ENCODE measurements at regions not wholly inside any gene's neighbourhood (a gene's known extent, or its start where the extent isn't known, plus 50 kb on each side); places are given as distances from the start of the nearest gene placed in this dataset.
"Not testable (repeated sequence)": the region's sequence is repeated elsewhere in the genome, so short reads cannot be mapped to it uniquely, and the experiment has no call there.

GRCh38 chr3:161694682-161695564, 198.3 kb downstream of the OTOL1 start:
- no peaks in the 10 kb centered on the region for H3K9me3 ChIP-seq (ENCODE audit: low read length)
- no peaks in the 10 kb centered on the region for H4K20me1 ChIP-seq (ENCODE audit: insufficient read depth, low read length)
- DNase-seq (ENCODE audit: low spot score): no peak
- no peak overlapping the region for H3K4me2 ChIP-seq (ENCODE audit: low read length)
- H2AFZ ChIP-seq (ENCODE audit: low read length): no peak overlapping the region
- H3K9me2 ChIP-seq (ENCODE audit: insufficient read depth, low read length): no peaks in the 10 kb centered on the region
- no peaks in the 10 kb centered on the region for H3K79me2 ChIP-seq (ENCODE audit: insufficient read depth, low read depth, low read length)
- no peaks in the 10 kb centered on the region for H3K4me1 ChIP-seq (ENCODE audit: insufficient read depth, low read length, poor library complexity, severe bottlenecking)
- intact Hi-C loops (cut with micrococcal nuclease; ENCODE audit: unreplicated experiment): no loop called here
- ChIA-PET POLR2A (interaction anchor here (1.2 kb wide), 1 partner anchor 20 kb away, joined by 4 read pairs; no protein-coding TSS in a partner anchor), CTCF (ENCODE audit: unreplicated experiment) (no interaction called here)
- no peak for TF ChIP-seq CTCF (conservative IDR thresholded peaks at IDR 0.05; ENCODE audit: low read length)
- TF ChIP-seq EZH2phosphoT487 (IDR thresholded peaks at IDR 0.05; ENCODE audit: borderline replicate concordance, low read depth, low read length): no peak
- H3K27ac ChIP-seq (ENCODE audit: low read depth, low read length, poor library complexity, severe bottlenecking): no peak overlapping the region
- BruUV-seq (replicated peaks): no TSS peak
- H3K36me3 ChIP-seq (ENCODE audit: insufficient read depth, low read length): no peaks in the 10 kb centered on the region
- no peak overlapping the region for H3K4me3 ChIP-seq (ENCODE audit: low read depth, low read length, poor library complexity, severe bottlenecking)

DNA sequence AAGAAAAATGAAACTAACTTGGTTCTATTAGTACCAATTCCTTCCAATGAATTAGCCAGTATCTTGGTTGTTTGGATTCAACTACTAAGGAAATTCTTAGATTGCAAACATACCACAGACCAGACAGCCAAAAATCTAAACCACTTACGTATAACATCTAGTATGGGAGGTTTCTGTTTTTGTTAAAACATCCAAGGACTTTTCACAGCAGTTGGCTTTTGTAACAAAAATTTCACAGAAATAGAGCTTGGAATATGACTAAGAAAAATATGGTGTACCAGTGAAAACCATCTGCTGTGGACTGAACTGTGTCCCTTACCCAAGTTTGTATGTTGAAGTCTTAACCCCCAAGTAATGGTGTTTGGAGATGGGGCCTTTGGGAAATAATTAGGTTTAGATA, 199.2 kb downstream of the OTOL1 start:
- no peak overlapping the region for H3K4me2 ChIP-seq (ENCODE audit: low read length)
- TF ChIP-seq CTCF (conservative IDR thresholded peaks at IDR 0.05; ENCODE audit: low read length): no peak

DNA sequence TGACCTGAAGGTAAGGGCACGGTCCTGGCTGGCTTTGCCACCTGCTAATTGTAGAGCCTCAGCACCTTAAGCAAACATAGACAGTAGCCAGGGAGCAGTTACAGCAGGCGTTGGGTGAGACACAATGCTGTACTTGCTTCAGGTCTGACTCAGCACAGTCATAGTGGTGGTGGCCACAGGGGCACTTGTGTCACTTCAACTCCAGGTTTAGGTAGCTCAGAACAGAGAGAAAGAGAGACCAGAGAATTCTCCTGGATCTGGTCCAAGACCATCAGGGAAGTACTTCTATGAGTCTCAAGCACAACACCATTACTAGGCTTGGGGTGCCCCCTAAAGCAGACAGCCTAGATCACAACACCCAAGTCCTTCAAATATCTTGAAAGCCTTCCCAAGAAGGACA, 204.4 kb downstream of the OTOL1 start:
- Histone ChIP-seq H4K20me1 (ENCODE audit: insufficient read depth, low read length) (no peaks in the 10 kb centered on the region), H3K36me3 (ENCODE audit: insufficient read depth, low read length) (no peaks in the 10 kb centered on the region), H3K79me2 (ENCODE audit: insufficient read depth, low read depth, low read length) (no peaks in the 10 kb centered on the region), H3K9me2 (ENCODE audit: insufficient read depth, low read length) (no peaks in the 10 kb centered on the region), H3K4me3 (ENCODE audit: low read depth, low read length, poor library complexity, severe bottlenecking) (no peak overlapping the region), H3K4me1 (ENCODE audit: insufficient read depth, low read length, poor library complexity, severe bottlenecking) (no peaks in the 10 kb centered on the region), H3K9me3 (ENCODE audit: low read length) (no peaks in the 10 kb centered on the region), H2AFZ (ENCODE audit: low read length) (no peak overlapping the region), H3K27ac (ENCODE audit: low read depth, low read length, poor library complexity, severe bottlenecking) (no peak overlapping the region), H3K4me2 (ENCODE audit: low read length) (no peak overlapping the region)
- TF ChIP-seq EZH2phosphoT487 (IDR thresholded peaks at IDR 0.05; ENCODE audit: borderline replicate concordance, low read depth, low read length): no peak
- no peak for TF ChIP-seq CTCF (conservative IDR thresholded peaks at IDR 0.05; ENCODE audit: low read length)
- POLR2A ChIA-PET: interaction anchor here (0.6 to 0.7 kb wide), 2 partner anchors 366 to 428 kb away, joined by 3 to 5 read pairs; no protein-coding TSS in a partner anchor
- DNase-seq (ENCODE audit: low spot score): no peak
- no TSS peak for BruUV-seq (replicated peaks)
- intact Hi-C loops (cut with micrococcal nuclease; ENCODE audit: unreplicated experiment): no loop called here
- CTCF ChIA-PET (ENCODE audit: unreplicated experiment): no interaction called here

More for the DNA sequence above, 199.2 kb downstream of the OTOL1 start:
- Histone ChIP-seq H3K79me2 (ENCODE audit: insufficient read depth, low read depth, low read length) (no peaks in the 10 kb centered on the region), H3K27ac (ENCODE audit: low read depth, low read length, poor library complexity, severe bottlenecking) (no peak overlapping the region), H3K9me3 (ENCODE audit: low read length) (no peaks in the 10 kb centered on the region), H3K4me1 (ENCODE audit: insufficient read depth, low read length, poor library complexity, severe bottlenecking) (no peaks in the 10 kb centered on the region), H3K4me3 (ENCODE audit: low read depth, low read length, poor library complexity, severe bottlenecking) (no peak overlapping the region), H3K9me2 (ENCODE audit: insufficient read depth, low read length) (no peaks in the 10 kb centered on the region), H4K20me1 (ENCODE audit: insufficient read depth, low read length) (no peaks in the 10 kb centered on the region), H2AFZ (ENCODE audit: low read length) (no peak overlapping the region), H3K36me3 (ENCODE audit: insufficient read depth, low read length) (no peaks in the 10 kb centered on the region)
- intact Hi-C loops (cut with micrococcal nuclease; ENCODE audit: unreplicated experiment): no loop called here
- no TSS peak for BruUV-seq (replicated peaks)
- ChIA-PET CTCF (ENCODE audit: unreplicated experiment) (no interaction called here), POLR2A (interaction anchor here (0.7 to 1.2 kb wide), 2 partner anchors 21 to 333 kb away, joined by 3 to 4 read pairs; no protein-coding TSS in a partner anchor)
- DNase-seq (ENCODE audit: low spot score): no peak

- H3K9me3 ChIP-seq (ENCODE audit: low read length); CTCF ChIA-PET (ENCODE audit: unreplicated experiment); H3K4me1 ChIP-seq (ENCODE audit: insufficient read depth, low read length, poor library complexity, severe bottlenecking); H4K20me1 ChIP-seq (ENCODE audit: insufficient read depth, low read length); H2AFZ ChIP-seq (ENCODE audit: low read length); DNase-seq (ENCODE audit: low spot score); H3K79me2 ChIP-seq (ENCODE audit: insufficient read depth, low read depth, low read length); intact Hi-C loops (cut with micrococcal nuclease; ENCODE audit: unreplicated experiment); POLR2A ChIA-PET; H3K4me3 ChIP-seq (ENCODE audit: low read depth, low read length, poor library complexity, severe bottlenecking); H3K36me3 ChIP-seq (ENCODE audit: insufficient read depth, low read length); H3K4me2 ChIP-seq (ENCODE audit: low read length); H3K9me2 ChIP-seq (ENCODE audit: insufficient read depth, low read length); BruUV-seq (replicated peaks); H3K27ac ChIP-seq (ENCODE audit: low read depth, low read length, poor library complexity, severe bottlenecking): not testable (repeated sequence)
Measured at GRCh38 chr3:161707253-161707652, 210.6 kb downstream of the OTOL1 start.

All from OCI-LY7 (cell line).